ENCODE measurements at regions not wholly inside any gene's neighbourhood (a gene's known extent, or its start where the extent isn't known, plus 50 kb on each side); places are given as distances from the start of the nearest gene placed in this dataset.

DNA sequence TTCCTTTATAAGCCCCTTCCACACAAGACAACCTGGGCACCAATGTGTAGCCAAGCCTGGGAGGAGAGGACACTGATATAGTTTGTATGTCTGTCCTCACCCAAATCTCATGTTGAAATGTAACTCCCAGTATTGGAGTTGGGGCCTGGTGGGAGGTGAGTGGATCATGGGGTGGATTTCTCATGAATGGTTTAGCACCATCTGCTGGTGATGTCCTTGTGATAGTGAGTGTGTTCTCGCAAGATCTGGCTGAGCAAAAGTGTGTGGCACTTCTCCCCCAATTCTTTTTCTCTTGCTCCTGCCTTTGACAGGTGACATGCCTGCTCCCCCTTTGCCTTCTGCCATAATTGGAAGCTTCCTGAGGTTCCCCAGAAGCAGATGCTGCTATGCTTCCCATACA, 135.8 kb downstream of the USP31 start:
- no peak overlapping the region for H3K4me3 ChIP-seq (ENCODE audit: low read depth, poor library complexity, severe bottlenecking)
- WGBS, 2 donors = 81 to 92% methylated on average over 1 of the region's 1 CpG
- DNase-seq (ENCODE audit: low spot score in 2 of 2) = no peak
- intact Hi-C loops (cut with DNase I; ENCODE audit: low total_unique reads) = no loop called here
- no peak for TF ChIP-seq POLR2A (IDR thresholded peaks at IDR 0.05)
- TF ChIP-seq, protein P1, sequence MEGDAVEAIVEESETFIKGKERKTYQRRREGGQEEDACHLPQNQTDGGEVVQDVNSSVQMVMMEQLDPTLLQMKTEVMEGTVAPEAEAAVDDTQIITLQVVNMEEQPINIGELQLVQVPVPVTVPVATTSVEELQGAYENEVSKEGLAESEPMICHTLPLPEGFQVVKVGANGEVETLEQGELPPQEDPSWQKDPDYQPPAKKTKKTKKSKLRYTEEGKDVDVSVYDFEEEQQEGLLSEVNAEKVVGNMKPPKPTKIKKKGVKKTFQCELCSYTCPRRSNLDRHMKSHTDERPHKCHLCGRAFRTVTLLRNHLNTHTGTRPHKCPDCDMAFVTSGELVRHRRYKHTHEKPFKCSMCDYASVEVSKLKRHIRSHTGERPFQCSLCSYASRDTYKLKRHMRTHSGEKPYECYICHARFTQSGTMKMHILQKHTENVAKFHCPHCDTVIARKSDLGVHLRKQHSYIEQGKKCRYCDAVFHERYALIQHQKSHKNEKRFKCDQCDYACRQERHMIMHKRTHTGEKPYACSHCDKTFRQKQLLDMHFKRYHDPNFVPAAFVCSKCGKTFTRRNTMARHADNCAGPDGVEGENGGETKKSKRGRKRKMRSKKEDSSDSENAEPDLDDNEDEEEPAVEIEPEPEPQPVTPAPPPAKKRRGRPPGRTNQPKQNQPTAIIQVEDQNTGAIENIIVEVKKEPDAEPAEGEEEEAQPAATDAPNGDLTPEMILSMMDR (IDR thresholded peaks at IDR 0.05) = no peak

DNA sequence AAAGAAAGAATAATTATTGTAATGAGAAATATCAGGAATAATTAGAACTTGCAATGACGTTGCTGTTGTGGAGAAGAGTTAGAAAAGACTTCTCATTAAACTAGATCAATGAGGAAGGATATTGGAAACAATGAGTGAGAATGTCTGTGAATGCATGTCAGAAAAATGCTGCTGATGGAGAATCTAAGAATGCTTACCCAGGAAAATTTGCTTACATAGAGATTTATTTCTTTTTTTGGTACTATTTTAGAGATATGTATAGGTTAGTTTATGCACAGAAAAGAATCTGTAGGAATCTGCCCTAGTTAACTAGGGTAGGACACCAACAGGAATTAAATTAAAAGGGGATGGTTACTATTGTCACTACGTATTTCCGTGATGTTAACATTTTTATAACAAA, 140.2 kb downstream of the USP31 start:
- 86 to 89% methylated on average over 3 of the region's 3 CpGs for WGBS, 2 donors
- no peak for DNase-seq (ENCODE audit: low spot score in 2 of 2)
- no peak for TF ChIP-seq POLR2A (IDR thresholded peaks at IDR 0.05)
- TF ChIP-seq, protein P1 (IDR thresholded peaks at IDR 0.05) = no peak
- intact Hi-C loops (cut with DNase I; ENCODE audit: low total_unique reads) = no loop called here
- no peak overlapping the region for H3K4me3 ChIP-seq (ENCODE audit: low read depth, poor library complexity, severe bottlenecking)

GRCh38 chr16:23008041-23008440, 141.2 kb downstream of the USP31 start:
- intact Hi-C loops (cut with DNase I; ENCODE audit: low total_unique reads) = no loop called here
- TF ChIP-seq POLR2A (IDR thresholded peaks at IDR 0.05) = no peak
- TF ChIP-seq, protein P1 (IDR thresholded peaks at IDR 0.05) = no peak
- no peak overlapping the region for H3K4me3 ChIP-seq (ENCODE audit: low read depth, poor library complexity, severe bottlenecking)
- WGBS, 2 donors = 84 to 86% methylated on average over 7 of the region's 7 CpGs
- DNase-seq (ENCODE audit: low spot score in 2 of 2) = peak in 1 of 2 donors; percentile 26

DNA sequence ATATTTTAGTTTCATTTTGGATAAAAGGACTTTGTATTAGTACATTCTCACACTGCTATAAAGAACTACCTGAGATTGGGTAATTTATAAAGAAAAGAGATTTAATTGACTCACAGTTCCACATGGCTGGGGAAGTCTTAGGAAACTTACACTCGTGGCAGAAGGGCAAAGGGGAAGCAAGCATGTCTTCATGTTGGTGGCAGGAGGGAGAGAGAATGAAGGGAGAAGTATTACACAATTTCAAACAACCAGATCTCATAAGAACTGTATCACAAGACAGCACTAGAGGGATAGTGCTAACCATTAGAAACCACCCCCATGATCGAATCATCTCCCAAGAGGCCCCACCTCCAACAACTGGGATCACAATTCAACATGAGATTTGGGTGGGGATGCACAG, 142.9 kb downstream of the USP31 start:
- intact Hi-C loops (cut with DNase I; ENCODE audit: low total_unique reads) = no loop called here
- no peak overlapping the region for H3K4me3 ChIP-seq (ENCODE audit: low read depth, poor library complexity, severe bottlenecking)
- TF ChIP-seq, protein P1 (IDR thresholded peaks at IDR 0.05) = no peak
- TF ChIP-seq POLR2A (IDR thresholded peaks at IDR 0.05) = no peak
- 54 to 70% methylated on average over 2 of the region's 2 CpGs for WGBS, 2 donors
- DNase-seq (ENCODE audit: low spot score in 2 of 2) = no peak

DNA sequence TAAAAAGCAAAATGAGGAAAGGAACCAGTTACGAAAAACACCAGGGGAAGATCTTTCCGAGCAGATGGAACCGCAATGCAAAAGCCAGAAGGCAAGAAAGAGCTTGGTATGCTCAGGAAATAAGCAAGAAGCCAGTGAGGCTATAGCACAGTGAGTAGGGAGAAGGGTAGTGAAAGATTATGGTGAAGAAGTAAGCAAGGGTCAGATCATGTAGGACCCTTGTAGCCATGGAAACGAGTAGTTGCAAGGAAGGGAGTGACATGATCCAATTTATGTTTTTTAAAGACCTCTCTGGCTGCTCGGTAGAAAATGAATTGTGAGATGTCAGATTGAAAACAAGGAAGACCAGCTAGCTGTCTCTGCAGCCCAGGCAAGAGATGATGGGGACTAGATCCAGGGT, 143.3 kb downstream of the USP31 start:
- 67 to 71% methylated on average over 5 of the region's 5 CpGs for WGBS, 2 donors
- H3K4me3 ChIP-seq (ENCODE audit: low read depth, poor library complexity, severe bottlenecking) = no peak overlapping the region
- no peak for TF ChIP-seq POLR2A (IDR thresholded peaks at IDR 0.05)
- TF ChIP-seq, protein P1 (IDR thresholded peaks at IDR 0.05) = no peak
- intact Hi-C loops (cut with DNase I; ENCODE audit: low total_unique reads) = no loop called here
- DNase-seq (ENCODE audit: low spot score in 2 of 2) = no peak

DNA sequence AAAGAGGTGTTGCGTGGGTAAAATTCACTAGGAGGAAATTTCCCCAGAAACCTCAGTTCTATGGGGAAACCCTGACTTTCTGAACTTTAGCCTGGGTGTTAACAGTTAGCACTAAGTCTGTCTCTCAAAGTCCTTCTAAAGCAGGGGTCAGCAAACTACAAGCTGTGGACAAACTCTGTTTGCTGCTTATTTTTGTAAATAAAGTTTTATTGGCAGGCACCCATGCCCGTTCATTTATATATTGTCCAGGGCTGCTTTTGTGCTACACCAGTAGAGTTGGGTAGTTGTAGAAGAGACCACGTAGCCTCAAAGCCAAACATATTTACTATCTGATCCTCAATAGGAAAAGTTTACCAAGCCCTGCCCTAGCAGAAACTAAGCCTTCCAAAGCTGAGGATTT, 159.7 kb downstream of the USP31 start:
- intact Hi-C loops (cut with DNase I; ENCODE audit: low total_unique reads) = no loop called here
- no peak for TF ChIP-seq POLR2A (IDR thresholded peaks at IDR 0.05)
- TF ChIP-seq, protein P1 (IDR thresholded peaks at IDR 0.05) = no peak
- WGBS, 2 donors = 69 to 80% methylated on average over 3 of the region's 3 CpGs
- no peak for DNase-seq (ENCODE audit: low spot score in 2 of 2)
- no peak overlapping the region for H3K4me3 ChIP-seq (ENCODE audit: low read depth, poor library complexity, severe bottlenecking)
